Stomach (tissue), 4 donors: ENCODE measurements at regions not wholly inside any gene's neighbourhood (a gene's known extent, or its start where the extent isn't known, plus 50 kb on each side); places are given as distances from the start of the nearest gene placed in this dataset.

ENCODE experiments used
- POLR2A ChIP-seq, 4 donors: fragments of 450-650 bp; IDR thresholded peaks; one replicate each; pipeline ENCODE4 v1.6.1; 2016; ENCODE audit warnings: antibody characterized with exemption in 4 of 4, control low read depth in 2 of 4, mild to moderate bottlenecking in 1 of 4, moderate library complexity in 1 of 4
- TF ChIP-seq, protein P1 (sequence below), 7 experiments: fragments of 450-650 bp in 4 of 7; fragments of 200-600 bp in 3 of 7; sonication (generic) in 3 of 7; IDR thresholded peaks; one replicate each; pipeline ENCODE4 v1.5.1; 2016 to 2019; ENCODE audit warnings: antibody characterized with exemption in 7 of 7, control low read depth in 2 of 7, mild to moderate bottlenecking in 1 of 7

DNA sequence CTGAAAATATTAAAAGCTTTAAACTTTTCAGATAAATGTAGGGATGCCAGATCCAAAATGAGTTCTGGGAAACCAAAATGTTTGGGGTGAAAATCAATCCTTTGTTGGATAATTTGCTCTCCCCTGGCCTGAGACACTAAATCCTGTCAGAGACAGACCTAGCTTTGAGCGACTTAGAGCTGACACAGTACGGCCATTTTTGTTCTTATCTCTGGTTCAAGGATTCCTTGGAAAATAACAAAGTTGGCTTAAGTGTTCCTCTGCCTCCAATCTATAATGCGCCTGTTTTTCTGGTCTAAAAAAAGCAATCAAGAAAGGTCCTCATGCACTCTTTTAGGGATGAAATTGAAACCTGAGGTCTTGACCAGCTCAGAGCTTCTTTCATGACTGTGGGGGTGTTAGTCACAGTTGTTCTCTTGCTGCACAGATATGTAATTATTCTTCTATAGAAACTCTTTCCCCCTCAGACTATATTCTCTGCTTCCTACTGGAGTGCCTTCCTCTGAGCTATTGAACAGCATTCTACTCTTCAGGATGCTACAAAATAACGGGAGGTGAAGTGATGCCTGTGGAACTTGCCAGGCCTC lies 52.3 kb upstream of the EGLN3 start:
- TF ChIP-seq, protein P1, sequence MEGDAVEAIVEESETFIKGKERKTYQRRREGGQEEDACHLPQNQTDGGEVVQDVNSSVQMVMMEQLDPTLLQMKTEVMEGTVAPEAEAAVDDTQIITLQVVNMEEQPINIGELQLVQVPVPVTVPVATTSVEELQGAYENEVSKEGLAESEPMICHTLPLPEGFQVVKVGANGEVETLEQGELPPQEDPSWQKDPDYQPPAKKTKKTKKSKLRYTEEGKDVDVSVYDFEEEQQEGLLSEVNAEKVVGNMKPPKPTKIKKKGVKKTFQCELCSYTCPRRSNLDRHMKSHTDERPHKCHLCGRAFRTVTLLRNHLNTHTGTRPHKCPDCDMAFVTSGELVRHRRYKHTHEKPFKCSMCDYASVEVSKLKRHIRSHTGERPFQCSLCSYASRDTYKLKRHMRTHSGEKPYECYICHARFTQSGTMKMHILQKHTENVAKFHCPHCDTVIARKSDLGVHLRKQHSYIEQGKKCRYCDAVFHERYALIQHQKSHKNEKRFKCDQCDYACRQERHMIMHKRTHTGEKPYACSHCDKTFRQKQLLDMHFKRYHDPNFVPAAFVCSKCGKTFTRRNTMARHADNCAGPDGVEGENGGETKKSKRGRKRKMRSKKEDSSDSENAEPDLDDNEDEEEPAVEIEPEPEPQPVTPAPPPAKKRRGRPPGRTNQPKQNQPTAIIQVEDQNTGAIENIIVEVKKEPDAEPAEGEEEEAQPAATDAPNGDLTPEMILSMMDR (IDR thresholded peaks at IDR 0.05): no peak
- no peak for TF ChIP-seq POLR2A (IDR thresholded peaks at IDR 0.05)
